AG04449 (cell line): ENCODE measurements at regions not wholly inside any gene's neighbourhood (a gene's known extent, or its start where the extent isn't known, plus 50 kb on each side); places are given as distances from the start of the nearest gene placed in this dataset.

Experiments used
- CTCF ChIA-PET: fragments of 350-600 bp; formaldehyde crosslinking; extraction: SDS; loops from one replicate; lab custom pipeline; 2021; ENCODE audit warnings: antibody characterized with exemption; lab: Yijun Ruan, JAX
- POLR2A ChIA-PET: fragments of 400-600, 350-600 bp; formaldehyde crosslinking; extraction: SDS; loops from one replicate; lab custom pipeline; 2020; ENCODE audit warnings: antibody characterized with exemption, inconsistent platforms; lab: Yijun Ruan, JAX
- DNase-seq: peaks from one replicate; pipeline ENCODE4 v3.0.0-alpha.2; 2010; ENCODE audit warnings: low read depth, low spot score
- H3K4me3 ChIP-seq: 2 replicates; pipeline ENCODE4 v1.5.1; 2011; ENCODE audit warnings: low read depth, mild to moderate bottlenecking, control low read depth, low read length
- TF ChIP-seq, protein P1 (sequence below): IDR thresholded peaks from one replicate; pipeline ENCODE4 v1.5.1; 2011; ENCODE audit warnings: mild to moderate bottlenecking, moderate library complexity, low read length, control low read depth, inconsistent platforms; ENCODE audit not compliant: insufficient read depth; ENCODE audit errors: missing control alignments

DNA sequence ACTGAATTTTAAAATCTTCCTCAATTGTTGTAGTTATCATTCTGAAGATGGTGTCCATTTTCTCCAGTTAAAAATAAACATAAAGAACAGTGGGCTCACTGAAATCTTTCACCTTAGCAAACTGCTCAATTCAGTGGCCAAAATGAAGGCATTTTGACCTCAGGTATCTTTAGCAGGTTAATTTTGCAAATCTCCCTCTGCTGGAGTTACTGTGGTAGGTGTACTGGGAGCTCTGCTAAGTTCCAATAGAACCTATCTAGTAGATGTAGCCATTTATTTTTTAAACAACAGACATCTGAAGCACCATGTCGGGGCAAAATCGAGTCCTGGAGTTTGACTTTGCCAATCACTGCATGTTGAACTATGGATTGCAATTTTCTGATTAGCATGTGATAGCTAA is 177.1 kb downstream of the IRS1 start:
- ChIA-PET CTCF (no interaction called here), POLR2A (no interaction called here)
- no peak overlapping the region for H3K4me3 ChIP-seq
- DNase-seq = no peak
- TF ChIP-seq, protein P1, sequence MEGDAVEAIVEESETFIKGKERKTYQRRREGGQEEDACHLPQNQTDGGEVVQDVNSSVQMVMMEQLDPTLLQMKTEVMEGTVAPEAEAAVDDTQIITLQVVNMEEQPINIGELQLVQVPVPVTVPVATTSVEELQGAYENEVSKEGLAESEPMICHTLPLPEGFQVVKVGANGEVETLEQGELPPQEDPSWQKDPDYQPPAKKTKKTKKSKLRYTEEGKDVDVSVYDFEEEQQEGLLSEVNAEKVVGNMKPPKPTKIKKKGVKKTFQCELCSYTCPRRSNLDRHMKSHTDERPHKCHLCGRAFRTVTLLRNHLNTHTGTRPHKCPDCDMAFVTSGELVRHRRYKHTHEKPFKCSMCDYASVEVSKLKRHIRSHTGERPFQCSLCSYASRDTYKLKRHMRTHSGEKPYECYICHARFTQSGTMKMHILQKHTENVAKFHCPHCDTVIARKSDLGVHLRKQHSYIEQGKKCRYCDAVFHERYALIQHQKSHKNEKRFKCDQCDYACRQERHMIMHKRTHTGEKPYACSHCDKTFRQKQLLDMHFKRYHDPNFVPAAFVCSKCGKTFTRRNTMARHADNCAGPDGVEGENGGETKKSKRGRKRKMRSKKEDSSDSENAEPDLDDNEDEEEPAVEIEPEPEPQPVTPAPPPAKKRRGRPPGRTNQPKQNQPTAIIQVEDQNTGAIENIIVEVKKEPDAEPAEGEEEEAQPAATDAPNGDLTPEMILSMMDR = no peak

DNA sequence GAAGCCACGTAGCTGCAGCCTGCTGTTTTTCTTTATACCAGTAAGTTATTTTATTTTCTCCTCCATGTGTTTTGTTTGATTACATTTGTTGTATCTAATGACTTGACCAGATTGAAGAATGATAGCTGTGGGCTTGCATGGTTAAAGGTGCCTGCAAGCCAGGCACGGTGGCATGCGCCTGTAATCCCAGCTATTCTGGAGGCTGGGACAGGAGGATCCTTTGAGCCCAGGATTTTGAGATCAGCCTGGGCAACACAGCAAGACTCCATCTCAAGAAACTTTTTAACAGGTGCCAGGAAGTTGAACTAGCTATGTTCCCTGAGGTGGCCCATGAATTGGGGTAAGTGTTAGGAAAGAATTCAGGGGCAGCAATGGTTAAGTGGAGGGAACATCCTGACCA is 179.4 kb downstream of the IRS1 start:
- DNase-seq = no peak
- POLR2A ChIA-PET = interaction anchor here (0.9 kb wide), 1 partner anchor 200 kb away, joined by 4 read pairs; no protein-coding TSS in a partner anchor
- CTCF ChIA-PET = interaction anchor here (1.6 kb wide), 1 partner anchor 10 kb away, joined by 4 read pairs; no protein-coding TSS in a partner anchor
- H3K4me3 ChIP-seq = no peak overlapping the region
- TF ChIP-seq, protein P1 = no peak

DNA sequence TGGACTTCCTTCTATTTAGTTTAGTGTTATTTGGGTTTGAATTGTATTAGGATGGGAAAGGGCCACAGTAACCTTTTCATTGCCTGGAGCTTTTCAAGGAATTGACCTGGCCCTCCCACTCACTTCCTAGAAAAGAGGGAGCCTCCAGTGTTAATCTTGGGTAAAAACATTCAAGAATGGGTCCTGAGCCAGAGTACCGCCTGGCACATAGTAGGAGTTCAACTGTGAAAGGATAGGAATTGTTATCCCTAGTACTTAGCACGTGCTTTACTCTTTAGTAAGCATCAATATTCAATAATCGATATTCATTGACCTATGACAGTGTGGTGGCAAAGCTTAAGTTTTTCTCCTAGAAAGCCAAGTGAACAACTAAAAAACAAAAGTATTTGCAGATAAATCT is 179.9 kb downstream of the IRS1 start:
- TF ChIP-seq, protein P1 = no peak
- H3K4me3 ChIP-seq = no peak overlapping the region
- CTCF ChIA-PET = interaction anchor here (1.6 kb wide), 1 partner anchor 9 kb away, joined by 4 read pairs; no protein-coding TSS in a partner anchor
- POLR2A ChIA-PET = no interaction called here
- DNase-seq = no peak

DNA sequence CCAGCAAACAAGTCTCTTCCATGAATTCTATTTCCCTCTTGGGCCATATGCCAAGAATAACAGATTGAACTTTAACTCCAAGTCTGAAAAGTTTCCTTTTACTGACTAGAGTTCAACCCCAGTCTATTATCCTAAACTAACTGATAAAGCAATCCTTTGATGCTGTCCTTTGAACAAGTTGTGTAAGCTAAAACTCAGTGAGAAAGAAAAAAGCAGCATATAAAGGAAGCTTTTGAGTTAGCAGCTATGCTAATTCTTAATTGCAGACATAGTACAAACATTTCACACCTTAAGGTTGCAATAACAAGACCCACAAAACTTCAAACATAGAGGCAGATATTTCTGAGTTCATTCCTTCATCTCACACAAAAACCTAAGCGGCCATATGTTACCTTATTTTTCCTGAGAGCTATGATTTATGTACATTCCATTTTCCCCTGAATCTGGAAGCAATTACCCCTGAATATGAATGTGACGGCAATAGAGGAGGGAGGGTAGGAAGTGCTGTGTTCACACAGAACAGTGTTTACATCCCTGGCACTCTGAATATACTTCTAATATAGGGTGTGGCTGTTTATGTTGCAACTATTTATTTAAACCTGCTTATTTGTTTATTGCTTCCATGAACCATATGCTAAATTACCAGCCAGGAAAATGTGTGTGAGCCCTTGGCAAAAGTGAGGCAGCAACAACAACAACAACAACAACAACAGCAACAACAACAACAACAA is 180.6 kb downstream of the IRS1 start:
- no peak for DNase-seq
- CTCF ChIA-PET = interaction anchor here (1.6 kb wide), 1 partner anchor 9 kb away, joined by 4 read pairs; no protein-coding TSS in a partner anchor
- POLR2A ChIA-PET = no interaction called here

DNA sequence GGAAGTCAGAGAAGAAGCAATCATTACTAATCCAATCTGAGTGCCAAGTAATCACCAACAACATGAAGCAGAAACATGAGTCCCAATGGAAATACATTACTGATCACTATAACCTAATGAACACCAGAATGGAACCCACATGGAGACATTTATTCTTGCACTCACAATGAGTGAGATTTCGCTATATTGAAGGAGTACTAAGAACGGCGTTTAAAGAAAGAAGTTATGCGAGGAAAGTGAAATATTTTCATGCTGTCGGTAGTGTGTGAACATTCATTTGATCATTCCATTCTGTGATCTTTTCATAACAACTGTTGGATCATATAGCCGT is 181.1 kb downstream of the IRS1 start:
- TF ChIP-seq, protein P1 = no peak
- no peak for DNase-seq
- no peak overlapping the region for H3K4me3 ChIP-seq
- ChIA-PET POLR2A (no interaction called here), CTCF (no interaction called here)

More for the DNA sequence above, 180.6 kb downstream of the IRS1 start:
- TF ChIP-seq, protein P1 = no peak
- no peak overlapping the region for H3K4me3 ChIP-seq

DNA sequence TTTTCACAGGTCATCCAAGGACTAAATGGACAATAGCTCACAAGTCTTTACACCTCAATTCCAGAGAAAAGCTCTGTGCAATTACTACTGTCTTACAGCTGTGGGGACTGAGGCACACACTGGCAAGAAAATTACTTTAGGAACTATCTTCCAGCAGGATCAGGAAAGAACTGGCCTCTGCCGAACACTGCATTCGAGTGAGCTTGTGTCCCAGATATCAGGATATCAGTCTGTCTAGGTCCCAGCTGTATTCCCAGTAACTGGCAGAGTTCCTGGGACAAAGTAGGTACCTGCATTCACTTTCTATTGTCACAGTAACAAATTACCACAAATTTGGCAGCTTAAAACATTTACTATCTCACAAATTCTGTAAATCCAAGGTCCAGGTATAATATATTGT is 183.7 kb downstream of the IRS1 start:
- ChIA-PET POLR2A (no interaction called here), CTCF (interaction anchor here (1.1 kb wide), 1 partner anchor 21 kb away, joined by 3 read pairs; no protein-coding TSS in a partner anchor)
- TF ChIP-seq, protein P1 = no peak

More for the DNA sequence above, 183.7 kb downstream of the IRS1 start:
- no peak for DNase-seq
- no peak overlapping the region for H3K4me3 ChIP-seq
